ENCODE measurements at regions not wholly inside any gene's neighbourhood (a gene's known extent, or its start where the extent isn't known, plus 50 kb on each side); places are given as distances from the start of the nearest gene placed in this dataset.
"Not testable (repeated sequence)": the region's sequence is repeated elsewhere in the genome, so short reads cannot be mapped to it uniquely, and the experiment has no call there.

GRCh38 chr6:158886346-158886977, 67.3 kb upstream of the EZR start:
- not testable (repeated sequence) for DNase-seq (ENCODE audit: low spot score)

- not testable (repeated sequence) for DNase-seq (ENCODE audit: low spot score)
These were observed 62.7 kb upstream of the EZR start for GRCh38 chr6:158881884-158882283.

- not testable (repeated sequence) for DNase-seq (ENCODE audit: low spot score)
These were observed 62.1 kb upstream of the EZR start for GRCh38 chr6:158881276-158881675.

GRCh38 chr6:158879180-158879579, 60.0 kb upstream of the EZR start:
- no peak for DNase-seq (ENCODE audit: low spot score)

GRCh38 chr6:158877716-158878115, 58.5 kb upstream of the EZR start:
- no peak for DNase-seq (ENCODE audit: low spot score)

GRCh38 chr6:158876886-158877285, 57.7 kb upstream of the EZR start:
- DNase-seq (ENCODE audit: low spot score) = no peak

- DNase-seq (ENCODE audit: low spot score) = no peak
These were observed 51.4 kb upstream of the EZR start for GRCh38 chr6:158870649-158870957.

- DNase-seq (ENCODE audit: low spot score) = no peak
These were observed 50.9 kb upstream of the EZR start for GRCh38 chr6:158869826-158870648.

GRCh38 chr6:158868890-158869825, 50.0 kb upstream of the EZR start:
- peak; percentile 93 for DNase-seq (ENCODE audit: low spot score)
